Smooth muscle cell (in vitro differentiated cells): ENCODE measurements at regions not wholly inside any gene's neighbourhood (a gene's known extent, or its start where the extent isn't known, plus 50 kb on each side); places are given as distances from the start of the nearest gene placed in this dataset.

ENCODE experiments used
- DNase-seq: peaks from one replicate; lab custom pipeline; 2025; ENCODE audit not compliant: unreplicated experiment; lab: John Stamatoyannopoulos, UW
- H2AFZ ChIP-seq: fragments of 200-600 bp; sonication (generic); 2 replicates; pipeline ENCODE4 v1.6.0; 2016; ENCODE audit warnings: antibody characterized with exemption, low read depth, mild to moderate bottlenecking
- H3F3A ChIP-seq: fragments of 200-600 bp; sonication (generic); 2 replicates; pipeline ENCODE4 v1.6.0; 2017; ENCODE audit warnings: antibody characterized with exemption, low read depth
- H3K27ac ChIP-seq: fragments of 200-600 bp; sonication (generic); 2 replicates; pipeline ENCODE4 v1.5.1; 2016; ENCODE audit warnings: low read depth, mild to moderate bottlenecking
- H3K27me3 ChIP-seq: fragments of 200-600 bp; sonication (generic); 2 replicates; pipeline ENCODE4 v1.6.1; 2016; ENCODE audit warnings: low read depth, mild to moderate bottlenecking
- H3K36me3 ChIP-seq: fragments of 200-600 bp; sonication (generic); 2 replicates; pipeline ENCODE4 v1.5.1; 2016; ENCODE audit warnings: low read depth
- H3K4me1 ChIP-seq: fragments of 200-600 bp; sonication (generic); 2 replicates; pipeline ENCODE4 v1.5.1; 2016; ENCODE audit warnings: low read depth
- H3K4me2 ChIP-seq: fragments of 200-600 bp; sonication (generic); 2 replicates; pipeline ENCODE4 v1.6.0; 2016; ENCODE audit warnings: mild to moderate bottlenecking
- H3K4me3 ChIP-seq: fragments of 200-600 bp; sonication (generic); 2 replicates; pipeline ENCODE4 v1.5.1; 2016; ENCODE audit warnings: mild to moderate bottlenecking
- H3K79me2 ChIP-seq: fragments of 200-600 bp; sonication (generic); 2 replicates; pipeline ENCODE4 v1.6.0; 2016; ENCODE audit warnings: low read depth, mild to moderate bottlenecking
- H3K9ac ChIP-seq: fragments of 200-600 bp; sonication (generic); 2 replicates; pipeline ENCODE4 v1.6.0; 2016; ENCODE audit warnings: low read depth
- H3K9me3 ChIP-seq: fragments of 200-600 bp; sonication (generic); replicated peaks from 2 replicates; pipeline ENCODE4 v1.5.1; 2016; ENCODE audit warnings: low read depth
- H4K20me1 ChIP-seq: fragments of 200-600 bp; sonication (generic); 2 replicates; pipeline ENCODE4 v1.6.0; 2016; ENCODE audit warnings: low read depth
- WGBS: methylation state at CpG from one replicate; pipeline ENCODE4 v1.1.7; 2016; ENCODE audit warnings: low lambda C conversion rate; 5-methylcytosine and 5-hydroxymethylcytosine counted together
- TF ChIP-seq, protein P1 (sequence below): fragments of 200-600 bp; sonication (generic); IDR thresholded peaks from 2 replicates; pipeline ENCODE4 v1.5.1; 2017; ENCODE audit warnings: borderline replicate concordance, mild to moderate bottlenecking, antibody characterized with exemption; ENCODE audit not compliant: insufficient read depth, poor library complexity, severe bottlenecking

DNA sequence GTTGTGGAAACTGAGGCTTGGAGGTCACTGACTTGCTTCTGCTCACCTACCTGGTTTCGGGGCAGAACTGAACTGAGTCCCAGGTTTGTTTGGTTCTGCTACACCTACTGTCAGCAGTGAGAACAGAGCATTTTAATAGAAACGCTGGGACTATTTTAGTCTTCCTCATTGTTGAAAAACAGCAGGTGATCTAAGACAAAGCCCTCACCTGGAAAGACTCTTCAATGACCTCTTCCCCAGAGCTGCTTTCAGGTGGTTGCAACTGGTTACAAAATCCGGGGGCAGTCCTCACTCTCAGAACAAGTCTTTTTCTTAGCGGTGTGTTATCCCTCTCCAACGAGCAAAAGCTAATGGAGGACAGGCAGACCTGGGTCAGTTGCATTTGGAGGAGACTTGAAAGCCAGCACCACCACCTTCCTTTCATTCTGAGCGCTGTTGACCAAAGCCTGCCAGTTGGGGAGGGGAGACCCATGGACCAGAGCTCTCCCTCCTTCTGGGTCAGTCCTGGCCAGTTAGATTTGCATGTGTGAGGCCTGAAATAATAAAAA is 217.0 kb downstream of the NCK2 start:
- Histone ChIP-seq H3K27me3 (no peaks in the 10 kb centered on the region), H4K20me1 (no peaks in the 10 kb centered on the region), H2AFZ (no peak overlapping the region), H3K4me2 (no peak overlapping the region), H3K9ac (no peak overlapping the region), H3K4me3 (no peak overlapping the region), H3K79me2 (no peaks in the 10 kb centered on the region), H3K4me1 (no peaks in the 10 kb centered on the region), H3F3A (no peaks in the 10 kb centered on the region), H3K9me3 (no peaks in the 10 kb centered on the region), H3K27ac (no peak overlapping the region), H3K36me3 (no peaks in the 10 kb centered on the region)
- WGBS, result 79% methylated on average over 6 of the region's 6 CpGs
- TF ChIP-seq, protein P1, sequence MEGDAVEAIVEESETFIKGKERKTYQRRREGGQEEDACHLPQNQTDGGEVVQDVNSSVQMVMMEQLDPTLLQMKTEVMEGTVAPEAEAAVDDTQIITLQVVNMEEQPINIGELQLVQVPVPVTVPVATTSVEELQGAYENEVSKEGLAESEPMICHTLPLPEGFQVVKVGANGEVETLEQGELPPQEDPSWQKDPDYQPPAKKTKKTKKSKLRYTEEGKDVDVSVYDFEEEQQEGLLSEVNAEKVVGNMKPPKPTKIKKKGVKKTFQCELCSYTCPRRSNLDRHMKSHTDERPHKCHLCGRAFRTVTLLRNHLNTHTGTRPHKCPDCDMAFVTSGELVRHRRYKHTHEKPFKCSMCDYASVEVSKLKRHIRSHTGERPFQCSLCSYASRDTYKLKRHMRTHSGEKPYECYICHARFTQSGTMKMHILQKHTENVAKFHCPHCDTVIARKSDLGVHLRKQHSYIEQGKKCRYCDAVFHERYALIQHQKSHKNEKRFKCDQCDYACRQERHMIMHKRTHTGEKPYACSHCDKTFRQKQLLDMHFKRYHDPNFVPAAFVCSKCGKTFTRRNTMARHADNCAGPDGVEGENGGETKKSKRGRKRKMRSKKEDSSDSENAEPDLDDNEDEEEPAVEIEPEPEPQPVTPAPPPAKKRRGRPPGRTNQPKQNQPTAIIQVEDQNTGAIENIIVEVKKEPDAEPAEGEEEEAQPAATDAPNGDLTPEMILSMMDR, result no peak
- no peak for DNase-seq

DNA sequence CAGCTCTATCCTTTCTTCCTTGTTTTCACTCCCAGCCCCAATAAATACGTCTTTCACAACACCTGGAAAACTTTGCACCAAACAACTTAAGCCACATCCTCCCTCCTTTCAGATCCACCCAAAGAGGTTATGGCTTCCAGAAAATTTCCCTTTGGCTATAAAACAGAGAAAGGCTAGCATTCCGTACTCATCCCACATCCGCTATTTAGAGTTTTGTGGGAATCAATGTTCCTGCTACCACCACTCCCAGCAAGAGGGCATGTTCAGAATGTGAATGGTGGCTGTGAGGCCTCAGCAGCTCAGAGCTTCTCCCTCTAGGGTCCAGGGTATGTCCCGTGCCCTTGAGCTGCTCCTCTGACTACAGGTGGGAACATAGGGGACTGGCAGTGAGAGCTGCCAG is 214.6 kb downstream of the NCK2 start:
- Histone ChIP-seq H4K20me1 (no peaks in the 10 kb centered on the region), H3K27ac (no peak overlapping the region), H3K4me1 (peaks cover 4% of the 10 kb centered on the region), H3K4me2 (no peak overlapping the region), H3K27me3 (peaks cover 11% of the 10 kb centered on the region), H3K36me3 (no peaks in the 10 kb centered on the region), H3K79me2 (no peaks in the 10 kb centered on the region), H2AFZ (no peak overlapping the region), H3K9me3 (no peaks in the 10 kb centered on the region), H3K9ac (no peak overlapping the region), H3K4me3 (no peak overlapping the region), H3F3A (no peaks in the 10 kb centered on the region)
- TF ChIP-seq, protein P1, result no peak
- no peak for DNase-seq
- 90% methylated on average over 4 of the region's 4 CpGs for WGBS

DNA sequence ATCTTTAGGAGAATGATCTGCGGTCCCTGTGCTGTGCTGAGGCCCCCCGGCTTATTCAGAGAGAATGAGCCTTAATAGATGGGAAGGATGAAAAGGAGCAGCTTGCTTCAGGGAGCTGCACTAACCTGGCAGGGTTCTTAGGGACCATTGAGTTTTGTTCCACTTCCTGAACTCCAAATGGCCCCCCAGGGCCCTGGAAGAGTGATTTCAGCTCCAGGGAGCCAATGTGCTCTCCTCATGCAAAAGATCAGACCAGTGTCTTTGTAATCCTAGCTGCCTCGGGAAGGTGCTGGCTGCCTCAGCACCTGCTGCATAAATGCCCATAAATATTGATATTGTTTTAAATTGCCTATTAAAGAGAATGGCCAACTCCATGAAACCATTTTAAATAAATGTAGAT is 210.2 kb downstream of the NCK2 start:
- Histone ChIP-seq H3K4me3 (no peak overlapping the region), H3K27me3 (peaks cover 17% of the 10 kb centered on the region), H3F3A (no peaks in the 10 kb centered on the region), H4K20me1 (no peaks in the 10 kb centered on the region), H3K4me2 (no peak overlapping the region), H3K27ac (no peak overlapping the region), H3K9me3 (no peaks in the 10 kb centered on the region), H3K36me3 (no peaks in the 10 kb centered on the region), H2AFZ (no peak overlapping the region), H3K79me2 (no peaks in the 10 kb centered on the region), H3K9ac (no peak overlapping the region), H3K4me1 (peaks cover 29% of the 10 kb centered on the region)
- no peak for DNase-seq
- TF ChIP-seq, protein P1, result no peak
- WGBS, result 84% methylated on average over 3 of the region's 3 CpGs

DNA sequence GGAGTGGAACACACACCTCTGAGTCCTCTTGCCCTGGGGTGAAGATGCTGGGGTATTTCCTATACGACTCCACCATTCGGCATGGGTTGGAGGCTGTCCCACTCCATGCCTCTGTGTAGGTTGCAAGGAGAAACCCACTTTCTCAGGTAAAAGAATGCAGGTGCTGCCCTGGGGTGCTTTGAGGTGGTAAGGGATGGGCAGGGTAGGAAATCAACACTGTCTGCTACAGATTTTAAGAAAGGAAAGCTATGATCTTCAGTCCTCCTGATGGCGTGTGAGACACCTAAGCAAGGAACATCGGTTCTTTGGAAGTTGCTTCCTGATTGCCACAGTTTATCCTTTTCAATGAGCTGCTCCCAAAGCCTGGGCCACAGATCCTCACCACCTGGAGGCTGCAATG is 209.2 kb downstream of the NCK2 start:
- no peak overlapping the region for H3K27ac ChIP-seq
- no peak overlapping the region for H2AFZ ChIP-seq
- no peaks in the 10 kb centered on the region for H3K36me3 ChIP-seq
- TF ChIP-seq, protein P1, result no peak
- peaks cover 29% of the 10 kb centered on the region for H3K4me1 ChIP-seq
- H3K9ac ChIP-seq, result no peak overlapping the region
- H4K20me1 ChIP-seq, result no peaks in the 10 kb centered on the region
- peaks cover 17% of the 10 kb centered on the region for H3K27me3 ChIP-seq
- no peaks in the 10 kb centered on the region for H3K79me2 ChIP-seq
- WGBS, result 97% methylated on average over 4 of the region's 4 CpGs
- no peak for DNase-seq
- H3K4me3 ChIP-seq, result no peak overlapping the region
- no peaks in the 10 kb centered on the region for H3K9me3 ChIP-seq
- no peak overlapping the region for H3K4me2 ChIP-seq
- H3F3A ChIP-seq, result no peaks in the 10 kb centered on the region
